GM21576 (cell line): ENCODE measurements at regions not wholly inside any gene's neighbourhood (a gene's known extent, or its start where the extent isn't known, plus 50 kb on each side); places are given as distances from the start of the nearest gene placed in this dataset.

Experiments
- ATAC-seq: cut with Tn5 transposase; IDR thresholded peaks from one replicate; pipeline ENCODE4 v1.9.1; 2021; ENCODE audit warnings: mild to moderate bottlenecking, moderate library complexity; ENCODE audit not compliant: unreplicated experiment

GRCh38 chr16:55954906-55955305 lies 79.7 kb upstream of the CES5A start:
- no peak for ATAC-seq

DNA sequence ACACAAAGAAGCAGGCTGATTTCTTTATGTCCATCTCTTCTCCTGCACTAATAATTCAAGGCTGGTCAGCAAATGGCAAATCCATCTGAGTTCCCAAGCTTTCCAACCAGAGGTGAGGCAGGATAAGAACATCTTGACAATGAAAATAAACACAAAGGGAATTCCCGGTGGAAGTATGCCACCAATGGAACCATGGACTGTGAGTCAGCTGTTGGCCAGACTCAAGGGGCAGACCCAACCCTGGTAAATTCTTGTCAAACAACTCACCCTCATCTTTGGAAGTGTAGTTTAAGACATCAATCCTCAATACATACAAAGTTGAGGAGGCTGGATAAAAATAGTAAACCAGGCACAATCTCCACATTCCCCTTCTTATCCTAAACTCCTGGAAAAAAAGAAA lies 74.3 kb upstream of the CES5A start:
- ATAC-seq = no peak

DNA sequence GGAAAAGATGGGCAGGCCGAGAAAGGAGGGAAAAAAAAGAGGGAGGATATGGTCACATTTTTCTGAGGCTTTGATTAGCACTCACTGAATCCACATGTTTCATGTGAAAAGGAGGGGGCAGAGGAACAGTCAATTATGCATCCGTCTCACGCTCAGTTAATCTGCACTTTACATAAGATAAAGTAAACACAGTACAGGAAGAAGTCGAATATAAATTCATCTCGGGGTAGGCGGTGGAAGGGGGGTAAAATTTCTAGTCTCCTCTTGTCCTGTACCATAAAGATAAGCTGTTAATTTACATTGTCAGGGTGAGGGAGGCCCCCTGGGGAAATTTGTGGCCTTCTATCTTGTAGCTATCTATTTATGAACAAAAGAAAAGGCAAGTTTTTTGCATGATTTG lies 73.1 kb upstream of the CES5A start:
- ATAC-seq = no peak

DNA sequence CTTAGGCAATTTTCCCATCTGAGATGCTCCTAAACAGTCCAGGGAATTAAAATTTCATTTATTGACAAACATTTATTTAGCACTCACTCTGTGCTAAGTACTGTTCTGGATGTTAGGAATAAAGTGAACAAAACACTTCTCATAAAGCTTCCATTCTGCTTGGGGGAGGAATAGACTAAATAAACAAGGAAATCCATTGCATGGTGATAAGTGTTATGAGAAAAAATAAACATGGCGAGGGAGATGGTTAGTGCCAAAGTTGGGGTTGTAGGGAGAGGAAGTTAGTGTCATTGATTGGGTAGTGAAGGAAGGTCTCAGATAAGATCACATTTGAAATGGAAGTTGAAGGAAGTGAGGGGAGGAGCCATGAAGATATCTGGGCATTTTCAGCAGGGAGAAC lies 72.2 kb upstream of the CES5A start:
- ATAC-seq = no peak

GRCh38 chr16:55944377-55944802 lies 69.2 kb upstream of the CES5A start:
- ATAC-seq = no peak

GRCh38 chr16:55943267-55943666 lies 68.1 kb upstream of the CES5A start:
- no peak for ATAC-seq

- no peak for ATAC-seq
Measured at GRCh38 chr16:55942821-55943220, 67.6 kb upstream of the CES5A start.

DNA sequence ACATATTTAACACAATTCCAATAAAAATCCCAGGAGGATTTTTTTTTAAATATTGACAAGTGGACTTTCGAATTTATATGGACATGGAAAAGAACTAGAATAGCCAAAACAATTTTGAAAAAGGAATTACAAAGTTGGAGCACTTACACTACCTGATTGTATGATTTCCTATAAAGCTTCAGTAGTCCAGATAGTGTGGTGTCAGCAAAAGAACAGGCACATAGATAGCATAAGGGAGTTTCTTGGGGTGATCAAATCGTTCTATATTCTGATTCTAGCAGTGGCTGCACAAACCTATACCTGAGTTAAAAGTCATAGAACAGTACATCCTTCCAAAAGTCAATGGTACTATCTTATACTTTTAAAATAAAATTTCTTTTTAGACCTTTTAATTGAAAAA lies 66.4 kb upstream of the CES5A start:
- no peak for ATAC-seq

DNA sequence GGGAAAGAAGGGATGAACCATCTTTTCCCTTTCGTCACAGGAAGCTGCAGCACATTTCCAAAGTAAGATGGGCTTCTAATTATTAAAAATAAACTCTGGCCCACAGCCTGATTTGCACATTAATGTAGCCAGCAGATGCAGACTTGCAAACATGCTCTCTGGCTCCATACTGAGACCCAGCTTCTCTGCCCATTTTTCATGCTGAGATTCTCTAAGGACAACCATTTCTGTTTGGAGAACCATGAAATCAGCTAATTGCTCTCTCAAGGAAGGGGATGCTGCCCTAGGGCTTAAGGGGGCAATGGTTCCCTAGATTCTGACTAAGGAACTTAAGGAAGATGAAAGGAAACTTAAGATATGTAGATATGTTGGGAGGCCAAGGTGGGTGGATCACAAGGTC lies 63.0 kb upstream of the CES5A start:
- no peak for ATAC-seq

- ATAC-seq = no peak
Measured at GRCh38 chr16:55933038-55933437, 57.9 kb upstream of the CES5A start.

- ATAC-seq = no peak
Measured at GRCh38 chr16:55930036-55930435, 54.9 kb upstream of the CES5A start.

GRCh38 chr16:55929181-55929580 lies 54.0 kb upstream of the CES5A start:
- ATAC-seq = no peak

- no peak for ATAC-seq
Measured at GRCh38 chr16:55925242-55925641, 50.1 kb upstream of the CES5A start.
